ENCODE measurements at regions not wholly inside any gene's neighbourhood (a gene's known extent, or its start where the extent isn't known, plus 50 kb on each side); places are given as distances from the start of the nearest gene placed in this dataset.

GRCh38 chr2:226330206-226330605 lies 469.4 kb downstream of the IRS1 start:
- POLR2A ChIA-PET (ENCODE audit: low non-redundant PET), result no interaction called here
- H3K4me3 ChIP-seq (ENCODE audit: low read depth, low read length, poor library complexity, severe bottlenecking), result no peak overlapping the region
- no peak overlapping the region for H3K27ac ChIP-seq (ENCODE audit: low read depth, low read length, poor library complexity, severe bottlenecking)
- H3K27me3 ChIP-seq (replicated peaks; ENCODE audit: insufficient read depth, low read depth, low read length, poor library complexity), result no peaks in the 10 kb centered on the region
- CTCF ChIA-PET, result no interaction called here
- TF ChIP-seq, protein P1, sequence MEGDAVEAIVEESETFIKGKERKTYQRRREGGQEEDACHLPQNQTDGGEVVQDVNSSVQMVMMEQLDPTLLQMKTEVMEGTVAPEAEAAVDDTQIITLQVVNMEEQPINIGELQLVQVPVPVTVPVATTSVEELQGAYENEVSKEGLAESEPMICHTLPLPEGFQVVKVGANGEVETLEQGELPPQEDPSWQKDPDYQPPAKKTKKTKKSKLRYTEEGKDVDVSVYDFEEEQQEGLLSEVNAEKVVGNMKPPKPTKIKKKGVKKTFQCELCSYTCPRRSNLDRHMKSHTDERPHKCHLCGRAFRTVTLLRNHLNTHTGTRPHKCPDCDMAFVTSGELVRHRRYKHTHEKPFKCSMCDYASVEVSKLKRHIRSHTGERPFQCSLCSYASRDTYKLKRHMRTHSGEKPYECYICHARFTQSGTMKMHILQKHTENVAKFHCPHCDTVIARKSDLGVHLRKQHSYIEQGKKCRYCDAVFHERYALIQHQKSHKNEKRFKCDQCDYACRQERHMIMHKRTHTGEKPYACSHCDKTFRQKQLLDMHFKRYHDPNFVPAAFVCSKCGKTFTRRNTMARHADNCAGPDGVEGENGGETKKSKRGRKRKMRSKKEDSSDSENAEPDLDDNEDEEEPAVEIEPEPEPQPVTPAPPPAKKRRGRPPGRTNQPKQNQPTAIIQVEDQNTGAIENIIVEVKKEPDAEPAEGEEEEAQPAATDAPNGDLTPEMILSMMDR (conservative IDR thresholded peaks at IDR 0.05; ENCODE audit: low read depth, low read length), result no peak
- TF ChIP-seq EZH2 (IDR thresholded peaks at IDR 0.05; ENCODE audit: borderline replicate concordance, low read depth, low read length, poor library complexity, severe bottlenecking), result no peak
- no peak for DNase-seq (ENCODE audit: low spot score)
- no TSS peak for BruUV-seq (replicated peaks)
- intact Hi-C loops (cut with micrococcal nuclease; ENCODE audit: unreplicated experiment), result no loop called here
- H3K9me3 ChIP-seq (ENCODE audit: low read depth, low read length, poor library complexity, severe bottlenecking), result no peaks in the 10 kb centered on the region
- H3K4me1 ChIP-seq (ENCODE audit: insufficient read depth, low read length, poor library complexity, severe bottlenecking), result no peaks in the 10 kb centered on the region
- H3K36me3 ChIP-seq (ENCODE audit: insufficient read depth, low read length, poor library complexity, severe bottlenecking), result no peaks in the 10 kb centered on the region

- DNase-seq (ENCODE audit: low spot score), result no peak
- Histone ChIP-seq H3K27ac (ENCODE audit: low read depth, low read length, poor library complexity, severe bottlenecking) (no peak overlapping the region), H3K36me3 (ENCODE audit: insufficient read depth, low read length, poor library complexity, severe bottlenecking) (no peaks in the 10 kb centered on the region), H3K4me3 (ENCODE audit: low read depth, low read length, poor library complexity, severe bottlenecking) (no peak overlapping the region), H3K4me1 (ENCODE audit: insufficient read depth, low read length, poor library complexity, severe bottlenecking) (no peaks in the 10 kb centered on the region), H3K9me3 (ENCODE audit: low read depth, low read length, poor library complexity, severe bottlenecking) (no peaks in the 10 kb centered on the region), H3K27me3 (replicated peaks; ENCODE audit: insufficient read depth, low read depth, low read length, poor library complexity) (no peaks in the 10 kb centered on the region)
- POLR2A ChIA-PET (ENCODE audit: low non-redundant PET), result no interaction called here
- no peak for TF ChIP-seq EZH2 (IDR thresholded peaks at IDR 0.05; ENCODE audit: borderline replicate concordance, low read depth, low read length, poor library complexity, severe bottlenecking)
- TF ChIP-seq, protein P1 (conservative IDR thresholded peaks at IDR 0.05; ENCODE audit: low read depth, low read length), result no peak
- intact Hi-C loops (cut with micrococcal nuclease; ENCODE audit: unreplicated experiment), result no loop called here
- CTCF ChIA-PET, result no interaction called here
- no TSS peak for BruUV-seq (replicated peaks)
These were observed 470.4 kb downstream of the IRS1 start for GRCh38 chr2:226329180-226329579.

- intact Hi-C loops (cut with micrococcal nuclease; ENCODE audit: unreplicated experiment), result no loop called here
- no peaks in the 10 kb centered on the region for H3K4me1 ChIP-seq (ENCODE audit: insufficient read depth, low read length, poor library complexity, severe bottlenecking)
- POLR2A ChIA-PET (ENCODE audit: low non-redundant PET), result no interaction called here
These were observed 471.8 kb downstream of the IRS1 start for GRCh38 chr2:226327830-226328229.

More at GRCh38 chr2:226327830-226328229, 471.8 kb downstream of the IRS1 start:
- H3K27me3 ChIP-seq (replicated peaks; ENCODE audit: insufficient read depth, low read depth, low read length, poor library complexity), result no peaks in the 10 kb centered on the region
- H3K27ac ChIP-seq (ENCODE audit: low read depth, low read length, poor library complexity, severe bottlenecking), result no peak overlapping the region
- DNase-seq (ENCODE audit: low spot score), result no peak
- TF ChIP-seq EZH2 (IDR thresholded peaks at IDR 0.05; ENCODE audit: borderline replicate concordance, low read depth, low read length, poor library complexity, severe bottlenecking), result no peak
- TF ChIP-seq, protein P1 (conservative IDR thresholded peaks at IDR 0.05; ENCODE audit: low read depth, low read length), result no peak
- CTCF ChIA-PET, result no interaction called here
- no peaks in the 10 kb centered on the region for H3K36me3 ChIP-seq (ENCODE audit: insufficient read depth, low read length, poor library complexity, severe bottlenecking)
- H3K4me3 ChIP-seq (ENCODE audit: low read depth, low read length, poor library complexity, severe bottlenecking), result no peak overlapping the region
- BruUV-seq (replicated peaks), result no TSS peak
- no peaks in the 10 kb centered on the region for H3K9me3 ChIP-seq (ENCODE audit: low read depth, low read length, poor library complexity, severe bottlenecking)

Data from A673 (cell line).